Astrocyte of the cerebellum (primary cell): ENCODE measurements at regions not wholly inside any gene's neighbourhood (a gene's known extent, or its start where the extent isn't known, plus 50 kb on each side); places are given as distances from the start of the nearest gene placed in this dataset.

ENCODE experiments used
- DNase-seq: peaks from one replicate; pipeline ENCODE4 v3.0.0-alpha.2; 2011; ENCODE audit warnings: low read depth
- H3K4me3 ChIP-seq: 2 replicates; pipeline ENCODE4 v1.5.1; 2011; ENCODE audit warnings: mild to moderate bottlenecking, low read depth, low read length, moderate library complexity
- CTCF ChIP-seq: IDR thresholded peaks from 2 replicates; pipeline ENCODE4 v1.5.1; 2012; ENCODE audit warnings: low read length, low read depth, moderate library complexity, mild to moderate bottlenecking; ENCODE audit errors: missing control alignments
- in situ Hi-C: cut with HindIII; loops from 2 replicates; pipeline ENCODE4 v1.10.0; 2017; ENCODE audit warnings: low sequenced_read_pairs

DNA sequence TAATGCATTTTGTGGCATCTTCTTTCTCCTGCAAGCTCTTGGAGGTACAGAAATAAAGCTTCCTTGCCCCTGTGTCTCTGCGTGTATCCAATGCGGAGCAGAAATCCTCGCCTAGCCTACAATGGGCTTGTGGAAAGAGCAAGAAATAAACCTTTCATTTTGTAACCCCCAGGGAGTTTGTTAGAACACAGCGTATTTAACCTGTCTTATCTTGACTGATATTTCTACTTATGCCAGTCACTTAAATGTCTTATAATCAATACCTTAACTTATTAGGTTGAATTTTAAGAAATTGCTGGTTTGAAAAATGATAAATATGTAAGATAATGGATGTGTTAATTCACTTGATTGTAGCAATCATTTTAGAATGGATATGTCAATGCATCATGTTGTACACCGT, 629.8 kb upstream of the IGFBP3 start:
- in situ Hi-C loops, result no loop called here
- TF ChIP-seq CTCF, result no peak
- DNase-seq, result no peak
- no peak overlapping the region for H3K4me3 ChIP-seq

GRCh38 chr7:46549892-46550639, 629.0 kb upstream of the IGFBP3 start:
- in situ Hi-C loops, result no loop called here
- no peak overlapping the region for H3K4me3 ChIP-seq
- no peak for TF ChIP-seq CTCF
- DNase-seq, result no peak

DNA sequence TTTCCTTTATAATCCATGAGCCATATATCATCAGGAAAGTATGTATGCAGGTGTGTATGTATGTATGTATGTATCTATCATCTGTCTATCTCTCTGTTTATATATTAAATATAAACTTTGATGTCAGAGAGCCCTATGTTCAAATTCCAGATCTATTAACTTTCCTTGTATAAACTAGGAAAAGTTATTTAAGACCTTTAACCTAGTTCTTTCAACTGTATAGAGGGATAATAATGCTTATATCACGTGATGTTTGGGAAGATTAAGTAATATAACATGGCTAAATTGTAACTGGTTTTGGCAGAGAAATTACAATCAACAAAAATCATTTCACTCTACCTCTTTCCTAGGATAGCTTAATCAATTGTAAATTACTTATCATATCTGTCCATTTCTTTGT, 628.3 kb upstream of the IGFBP3 start:
- in situ Hi-C loops, result no loop called here
- H3K4me3 ChIP-seq, result no peak overlapping the region
- no peak for TF ChIP-seq CTCF
- DNase-seq, result no peak

DNA sequence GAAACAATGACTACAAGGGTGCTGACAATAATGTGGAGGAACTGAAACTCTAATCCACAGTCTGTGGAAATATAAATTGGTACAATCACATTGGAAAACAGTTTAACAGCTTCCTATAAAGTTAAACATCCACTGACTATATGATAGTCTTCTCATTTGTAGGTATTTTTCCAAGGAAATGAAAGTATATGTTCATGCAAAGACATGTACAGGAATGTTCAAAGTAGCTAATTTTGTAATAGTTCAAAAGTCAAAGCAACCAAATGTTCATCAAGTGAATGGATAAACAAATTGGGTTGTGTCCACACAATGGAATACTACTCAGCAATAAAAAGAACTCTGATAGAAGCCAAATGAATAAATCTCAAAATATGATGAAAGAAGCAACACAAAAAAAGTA, 626.0 kb upstream of the IGFBP3 start:
- TF ChIP-seq CTCF, result no peak
- in situ Hi-C loops, result no loop called here
- DNase-seq, result no peak
- H3K4me3 ChIP-seq, result no peak overlapping the region

- no peak for TF ChIP-seq CTCF
- in situ Hi-C loops, result no loop called here
- no peak overlapping the region for H3K4me3 ChIP-seq
- peak; percentile 66 for DNase-seq
These were observed 624.7 kb upstream of the IGFBP3 start for GRCh38 chr7:46545790-46546189.

- in situ Hi-C loops, result no loop called here
- no peak for TF ChIP-seq CTCF
- DNase-seq, result peak; percentile 57
- H3K4me3 ChIP-seq, result no peak overlapping the region
These were observed 623.4 kb upstream of the IGFBP3 start for GRCh38 chr7:46544396-46545008.
